ENCODE measurements at regions not wholly inside any gene's neighbourhood (a gene's known extent, or its start where the extent isn't known, plus 50 kb on each side); places are given as distances from the start of the nearest gene placed in this dataset.

DNA sequence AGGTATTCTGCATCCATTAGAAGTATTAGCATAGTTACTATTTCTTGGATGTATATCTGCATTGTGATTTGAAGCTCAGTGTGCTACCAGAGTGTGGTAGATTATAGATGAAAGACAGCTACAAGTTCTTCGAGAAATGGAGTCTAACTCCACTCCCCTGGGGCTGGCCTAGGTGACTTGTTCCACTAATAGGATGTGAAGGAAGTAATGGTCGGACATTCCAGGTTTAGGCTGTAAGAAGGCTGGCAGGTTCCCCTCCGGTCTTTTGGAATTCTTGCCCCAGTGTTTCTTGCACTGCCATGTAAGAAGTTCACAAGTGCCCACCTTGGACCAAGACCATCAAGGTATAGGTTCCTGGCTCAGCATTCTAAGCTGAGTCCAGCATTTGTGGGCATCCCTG is 236.4 kb downstream of the FLRT2 start:
- TF ChIP-seq, protein P1, sequence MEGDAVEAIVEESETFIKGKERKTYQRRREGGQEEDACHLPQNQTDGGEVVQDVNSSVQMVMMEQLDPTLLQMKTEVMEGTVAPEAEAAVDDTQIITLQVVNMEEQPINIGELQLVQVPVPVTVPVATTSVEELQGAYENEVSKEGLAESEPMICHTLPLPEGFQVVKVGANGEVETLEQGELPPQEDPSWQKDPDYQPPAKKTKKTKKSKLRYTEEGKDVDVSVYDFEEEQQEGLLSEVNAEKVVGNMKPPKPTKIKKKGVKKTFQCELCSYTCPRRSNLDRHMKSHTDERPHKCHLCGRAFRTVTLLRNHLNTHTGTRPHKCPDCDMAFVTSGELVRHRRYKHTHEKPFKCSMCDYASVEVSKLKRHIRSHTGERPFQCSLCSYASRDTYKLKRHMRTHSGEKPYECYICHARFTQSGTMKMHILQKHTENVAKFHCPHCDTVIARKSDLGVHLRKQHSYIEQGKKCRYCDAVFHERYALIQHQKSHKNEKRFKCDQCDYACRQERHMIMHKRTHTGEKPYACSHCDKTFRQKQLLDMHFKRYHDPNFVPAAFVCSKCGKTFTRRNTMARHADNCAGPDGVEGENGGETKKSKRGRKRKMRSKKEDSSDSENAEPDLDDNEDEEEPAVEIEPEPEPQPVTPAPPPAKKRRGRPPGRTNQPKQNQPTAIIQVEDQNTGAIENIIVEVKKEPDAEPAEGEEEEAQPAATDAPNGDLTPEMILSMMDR (IDR thresholded peaks at IDR 0.05; ENCODE audit: poor library complexity, severe bottlenecking): no peak
- TF ChIP-seq TAF1 (IDR thresholded peaks at IDR 0.05; ENCODE audit: low read depth): no peak
- TF ChIP-seq MXI1 (conservative IDR thresholded peaks at IDR 0.05; ENCODE audit: poor library complexity, severe bottlenecking): no peak
- TF ChIP-seq POLR2AphosphoS5 (IDR thresholded peaks at IDR 0.05): no peak
- TF ChIP-seq EP300 (conservative IDR thresholded peaks at IDR 0.05; ENCODE audit: poor library complexity, severe bottlenecking): no peak
- TF ChIP-seq, protein P2, sequence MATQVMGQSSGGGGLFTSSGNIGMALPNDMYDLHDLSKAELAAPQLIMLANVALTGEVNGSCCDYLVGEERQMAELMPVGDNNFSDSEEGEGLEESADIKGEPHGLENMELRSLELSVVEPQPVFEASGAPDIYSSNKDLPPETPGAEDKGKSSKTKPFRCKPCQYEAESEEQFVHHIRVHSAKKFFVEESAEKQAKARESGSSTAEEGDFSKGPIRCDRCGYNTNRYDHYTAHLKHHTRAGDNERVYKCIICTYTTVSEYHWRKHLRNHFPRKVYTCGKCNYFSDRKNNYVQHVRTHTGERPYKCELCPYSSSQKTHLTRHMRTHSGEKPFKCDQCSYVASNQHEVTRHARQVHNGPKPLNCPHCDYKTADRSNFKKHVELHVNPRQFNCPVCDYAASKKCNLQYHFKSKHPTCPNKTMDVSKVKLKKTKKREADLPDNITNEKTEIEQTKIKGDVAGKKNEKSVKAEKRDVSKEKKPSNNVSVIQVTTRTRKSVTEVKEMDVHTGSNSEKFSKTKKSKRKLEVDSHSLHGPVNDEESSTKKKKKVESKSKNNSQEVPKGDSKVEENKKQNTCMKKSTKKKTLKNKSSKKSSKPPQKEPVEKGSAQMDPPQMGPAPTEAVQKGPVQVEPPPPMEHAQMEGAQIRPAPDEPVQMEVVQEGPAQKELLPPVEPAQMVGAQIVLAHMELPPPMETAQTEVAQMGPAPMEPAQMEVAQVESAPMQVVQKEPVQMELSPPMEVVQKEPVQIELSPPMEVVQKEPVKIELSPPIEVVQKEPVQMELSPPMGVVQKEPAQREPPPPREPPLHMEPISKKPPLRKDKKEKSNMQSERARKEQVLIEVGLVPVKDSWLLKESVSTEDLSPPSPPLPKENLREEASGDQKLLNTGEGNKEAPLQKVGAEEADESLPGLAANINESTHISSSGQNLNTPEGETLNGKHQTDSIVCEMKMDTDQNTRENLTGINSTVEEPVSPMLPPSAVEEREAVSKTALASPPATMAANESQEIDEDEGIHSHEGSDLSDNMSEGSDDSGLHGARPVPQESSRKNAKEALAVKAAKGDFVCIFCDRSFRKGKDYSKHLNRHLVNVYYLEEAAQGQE (IDR thresholded peaks at IDR 0.05; ENCODE audit: borderline replicate concordance): no peak
